ENCODE measurements at regions not wholly inside any gene's neighbourhood (a gene's known extent, or its start where the extent isn't known, plus 50 kb on each side); places are given as distances from the start of the nearest gene placed in this dataset.

GRCh38 chrX:148204195-148204594 is 223.1 kb downstream of the FMR1NB start:
- Histone ChIP-seq H3K4me1 (ENCODE audit: insufficient read depth, low read length) (no peaks in the 10 kb centered on the region), H3K9me3 (ENCODE audit: low read depth, low read length) (no peaks in the 10 kb centered on the region), H3K27me3 (ENCODE audit: insufficient read depth, low read length) (no peaks in the 10 kb centered on the region), H3K4me3 (ENCODE audit: low read length) (no peak overlapping the region)

- H3K4me1 ChIP-seq (ENCODE audit: insufficient read depth, low read length): no peaks in the 10 kb centered on the region
- H3K4me3 ChIP-seq (ENCODE audit: low read length): no peak overlapping the region
- H3K27me3 ChIP-seq (ENCODE audit: insufficient read depth, low read length): no peaks in the 10 kb centered on the region
- H3K9me3 ChIP-seq (ENCODE audit: low read depth, low read length): no peaks in the 10 kb centered on the region
These were observed 233.6 kb downstream of the FMR1NB start for GRCh38 chrX:148214786-148215185.

- no peaks in the 10 kb centered on the region for H3K27me3 ChIP-seq (ENCODE audit: insufficient read depth, low read length)
- no peaks in the 10 kb centered on the region for H3K9me3 ChIP-seq (ENCODE audit: low read depth, low read length)
- no peak overlapping the region for H3K4me3 ChIP-seq (ENCODE audit: low read length)
- no peaks in the 10 kb centered on the region for H3K4me1 ChIP-seq (ENCODE audit: insufficient read depth, low read length)
These were observed 234.6 kb downstream of the FMR1NB start for GRCh38 chrX:148215726-148216125.

GRCh38 chrX:148223361-148223760 is 242.2 kb downstream of the FMR1NB start:
- no peak overlapping the region for H3K4me3 ChIP-seq (ENCODE audit: low read length)
- H3K4me1 ChIP-seq (ENCODE audit: insufficient read depth, low read length): no peaks in the 10 kb centered on the region
- H3K9me3 ChIP-seq (ENCODE audit: low read depth, low read length): no peaks in the 10 kb centered on the region
- no peaks in the 10 kb centered on the region for H3K27me3 ChIP-seq (ENCODE audit: insufficient read depth, low read length)

- H3K9me3 ChIP-seq (ENCODE audit: low read depth, low read length): no peaks in the 10 kb centered on the region
- no peaks in the 10 kb centered on the region for H3K4me1 ChIP-seq (ENCODE audit: insufficient read depth, low read length)
- H3K27me3 ChIP-seq (ENCODE audit: insufficient read depth, low read length): no peaks in the 10 kb centered on the region
- no peak overlapping the region for H3K4me3 ChIP-seq (ENCODE audit: low read length)
These were observed 247.4 kb downstream of the FMR1NB start for GRCh38 chrX:148228521-148228920.

GRCh38 chrX:148229801-148230303 is 248.7 kb downstream of the FMR1NB start:
- Histone ChIP-seq H3K27me3 (ENCODE audit: insufficient read depth, low read length) (no peaks in the 10 kb centered on the region), H3K9me3 (ENCODE audit: low read depth, low read length) (no peaks in the 10 kb centered on the region), H3K4me1 (ENCODE audit: insufficient read depth, low read length) (no peaks in the 10 kb centered on the region), H3K4me3 (ENCODE audit: low read length) (no peak overlapping the region)

GRCh38 chrX:148259990-148260389 is 240.4 kb upstream of the AFF2 start:
- Histone ChIP-seq H3K4me3 (ENCODE audit: low read length) (no peak overlapping the region), H3K9me3 (ENCODE audit: low read depth, low read length) (no peaks in the 10 kb centered on the region), H3K4me1 (ENCODE audit: insufficient read depth, low read length) (no peaks in the 10 kb centered on the region), H3K27me3 (ENCODE audit: insufficient read depth, low read length) (no peaks in the 10 kb centered on the region)

GRCh38 chrX:148265829-148266228 is 234.6 kb upstream of the AFF2 start:
- no peaks in the 10 kb centered on the region for H3K27me3 ChIP-seq (ENCODE audit: insufficient read depth, low read length)
- H3K4me3 ChIP-seq (ENCODE audit: low read length): no peak overlapping the region
- no peaks in the 10 kb centered on the region for H3K9me3 ChIP-seq (ENCODE audit: low read depth, low read length)
- no peaks in the 10 kb centered on the region for H3K4me1 ChIP-seq (ENCODE audit: insufficient read depth, low read length)

- Histone ChIP-seq H3K4me3 (ENCODE audit: low read length) (no peak overlapping the region), H3K4me1 (ENCODE audit: insufficient read depth, low read length) (peaks cover 2% of the 10 kb centered on the region), H3K9me3 (ENCODE audit: low read depth, low read length) (no peaks in the 10 kb centered on the region), H3K27me3 (ENCODE audit: insufficient read depth, low read length) (no peaks in the 10 kb centered on the region)
These were observed 231.7 kb upstream of the AFF2 start for GRCh38 chrX:148268673-148269072.

GRCh38 chrX:148269513-148269912 is 230.9 kb upstream of the AFF2 start:
- Histone ChIP-seq H3K27me3 (ENCODE audit: insufficient read depth, low read length) (no peaks in the 10 kb centered on the region), H3K4me3 (ENCODE audit: low read length) (no peak overlapping the region), H3K4me1 (ENCODE audit: insufficient read depth, low read length) (peaks cover 2% of the 10 kb centered on the region), H3K9me3 (ENCODE audit: low read depth, low read length) (no peaks in the 10 kb centered on the region)

GRCh38 chrX:148270499-148270898 is 229.9 kb upstream of the AFF2 start:
- Histone ChIP-seq H3K4me1 (ENCODE audit: insufficient read depth, low read length) (peaks cover 2% of the 10 kb centered on the region), H3K9me3 (ENCODE audit: low read depth, low read length) (no peaks in the 10 kb centered on the region), H3K4me3 (ENCODE audit: low read length) (no peak overlapping the region), H3K27me3 (ENCODE audit: insufficient read depth, low read length) (no peaks in the 10 kb centered on the region)

- Histone ChIP-seq H3K4me1 (ENCODE audit: insufficient read depth, low read length) (peaks cover 2% of the 10 kb centered on the region), H3K9me3 (ENCODE audit: low read depth, low read length) (no peaks in the 10 kb centered on the region), H3K4me3 (ENCODE audit: low read length) (no peak overlapping the region), H3K27me3 (ENCODE audit: insufficient read depth, low read length) (no peaks in the 10 kb centered on the region)
These were observed 229.2 kb upstream of the AFF2 start for GRCh38 chrX:148271263-148271662.

GRCh38 chrX:148281920-148282319 is 218.5 kb upstream of the AFF2 start:
- H3K4me1 ChIP-seq (ENCODE audit: insufficient read depth, low read length): peaks cover 9% of the 10 kb centered on the region
- no peaks in the 10 kb centered on the region for H3K27me3 ChIP-seq (ENCODE audit: insufficient read depth, low read length)
- H3K9me3 ChIP-seq (ENCODE audit: low read depth, low read length): no peaks in the 10 kb centered on the region
- H3K4me3 ChIP-seq (ENCODE audit: low read length): no peak overlapping the region

GRCh38 chrX:148282504-148282903 is 217.9 kb upstream of the AFF2 start:
- Histone ChIP-seq H3K9me3 (ENCODE audit: low read depth, low read length) (no peaks in the 10 kb centered on the region), H3K4me1 (ENCODE audit: insufficient read depth, low read length) (peaks cover 9% of the 10 kb centered on the region), H3K4me3 (ENCODE audit: low read length) (no peak overlapping the region), H3K27me3 (ENCODE audit: insufficient read depth, low read length) (no peaks in the 10 kb centered on the region)

- Histone ChIP-seq H3K4me3 (ENCODE audit: low read length) (no peak overlapping the region), H3K9me3 (ENCODE audit: low read depth, low read length) (no peaks in the 10 kb centered on the region), H3K4me1 (ENCODE audit: insufficient read depth, low read length) (peaks cover 9% of the 10 kb centered on the region), H3K27me3 (ENCODE audit: insufficient read depth, low read length) (no peaks in the 10 kb centered on the region)
These were observed 216.4 kb upstream of the AFF2 start for GRCh38 chrX:148284056-148284455.

- no peaks in the 10 kb centered on the region for H3K27me3 ChIP-seq (ENCODE audit: insufficient read depth, low read length)
- no peak overlapping the region for H3K4me3 ChIP-seq (ENCODE audit: low read length)
- H3K4me1 ChIP-seq (ENCODE audit: insufficient read depth, low read length): peaks cover 9% of the 10 kb centered on the region
- H3K9me3 ChIP-seq (ENCODE audit: low read depth, low read length): no peaks in the 10 kb centered on the region
These were observed 215.6 kb upstream of the AFF2 start for GRCh38 chrX:148284821-148285220.

- Histone ChIP-seq H3K9me3 (ENCODE audit: low read depth, low read length) (no peaks in the 10 kb centered on the region), H3K4me3 (ENCODE audit: low read length) (no peak overlapping the region), H3K4me1 (ENCODE audit: insufficient read depth, low read length) (no peaks in the 10 kb centered on the region), H3K27me3 (ENCODE audit: insufficient read depth, low read length) (no peaks in the 10 kb centered on the region)
These were observed 212.0 kb upstream of the AFF2 start for GRCh38 chrX:148288451-148288850.
